RCC 7860 (cell line): ENCODE measurements at regions not wholly inside any gene's neighbourhood (a gene's known extent, or its start where the extent isn't known, plus 50 kb on each side); places are given as distances from the start of the nearest gene placed in this dataset.

ENCODE experiments used
- DNase-seq: peaks from one replicate; pipeline ENCODE4 v3.0.0-alpha.2; 2015; ENCODE audit warnings: low spot score
- FAIRE-seq: peaks from 2 replicates; lab custom pipeline; 2012; peaks lifted over from hg19 to GRCh38; lab: Jason Lieb, UNC

DNA sequence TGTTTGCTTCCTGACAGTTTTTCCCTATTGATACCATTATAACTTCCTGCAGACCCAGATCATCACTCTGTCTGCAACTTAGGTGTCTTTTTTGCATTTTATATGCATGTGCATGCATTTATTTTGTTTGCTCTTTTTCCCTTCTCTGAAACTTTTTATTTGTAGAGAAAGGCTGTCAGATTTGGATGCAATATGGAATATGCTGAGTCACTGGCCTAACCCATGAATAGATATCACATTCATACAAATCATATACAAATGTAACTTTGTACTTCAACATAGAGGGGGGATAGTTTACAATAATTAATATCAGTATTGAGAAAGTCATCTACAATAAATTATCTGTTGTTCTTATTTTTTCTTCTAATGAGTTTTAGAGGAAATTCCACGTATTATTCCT is 1465.0 kb downstream of the EFNB2 start:
- no peak for FAIRE-seq
- no peak for DNase-seq

GRCh38 chr13:105069106-105069505 is 1466.4 kb downstream of the EFNB2 start:
- DNase-seq (no peak), FAIRE-seq (no peak)

GRCh38 chr13:105063676-105064075 is 1471.8 kb downstream of the EFNB2 start:
- FAIRE-seq (no peak), DNase-seq (no peak)

DNA sequence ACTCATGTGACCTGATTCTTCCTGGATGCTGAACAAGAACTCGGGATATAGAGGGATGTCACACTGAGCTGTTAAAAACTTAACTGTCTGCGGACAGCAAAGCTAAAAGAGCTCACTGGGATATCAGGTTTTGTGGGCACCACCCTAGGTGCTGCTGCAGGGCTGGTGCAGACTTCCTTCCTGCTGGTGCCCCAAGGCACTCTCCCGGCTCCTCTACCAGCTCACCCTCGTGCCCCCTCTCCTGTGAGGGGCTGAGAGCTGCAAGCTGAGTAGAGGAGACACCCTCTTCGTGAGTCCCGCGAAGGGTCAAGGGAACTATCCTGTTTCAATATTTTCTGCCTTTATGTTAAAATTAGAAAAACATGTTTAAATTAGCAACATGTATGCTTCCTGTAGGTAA is 1475.7 kb downstream of the EFNB2 start:
- FAIRE-seq (no peak), DNase-seq (no peak)

GRCh38 chr13:105058517-105058916 is 1476.9 kb downstream of the EFNB2 start:
- no peak for DNase-seq
- FAIRE-seq, result no peak

- DNase-seq (no peak), FAIRE-seq (no peak)
Measured at GRCh38 chr13:105052711-105053110, 1482.8 kb downstream of the EFNB2 start.

DNA sequence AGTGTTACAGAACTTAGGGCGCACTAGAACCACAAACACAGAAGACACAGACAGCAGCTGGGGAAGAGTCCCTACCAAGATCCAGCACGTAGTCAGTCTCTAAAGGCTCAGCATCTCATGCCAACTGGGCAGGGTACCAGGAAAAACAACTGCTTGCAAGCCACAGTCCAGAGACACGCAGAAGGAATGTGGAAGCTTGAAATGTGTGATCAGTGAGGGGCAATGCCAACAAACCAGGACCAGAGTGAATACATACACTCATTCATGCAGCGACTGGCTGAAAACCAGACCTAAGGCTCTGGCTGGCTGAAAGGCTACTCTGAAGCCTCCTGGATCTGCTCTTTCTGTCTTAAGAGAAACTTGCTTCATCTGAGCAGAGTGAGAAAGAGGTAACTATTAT is 1484.8 kb downstream of the EFNB2 start:
- no peak for FAIRE-seq
- no peak for DNase-seq

GRCh38 chr13:105048677-105049076 is 1486.8 kb downstream of the EFNB2 start:
- DNase-seq, result no peak
- no peak for FAIRE-seq

GRCh38 chr13:105047676-105048295 is 1487.7 kb downstream of the EFNB2 start:
- DNase-seq (no peak), FAIRE-seq (no peak)

DNA sequence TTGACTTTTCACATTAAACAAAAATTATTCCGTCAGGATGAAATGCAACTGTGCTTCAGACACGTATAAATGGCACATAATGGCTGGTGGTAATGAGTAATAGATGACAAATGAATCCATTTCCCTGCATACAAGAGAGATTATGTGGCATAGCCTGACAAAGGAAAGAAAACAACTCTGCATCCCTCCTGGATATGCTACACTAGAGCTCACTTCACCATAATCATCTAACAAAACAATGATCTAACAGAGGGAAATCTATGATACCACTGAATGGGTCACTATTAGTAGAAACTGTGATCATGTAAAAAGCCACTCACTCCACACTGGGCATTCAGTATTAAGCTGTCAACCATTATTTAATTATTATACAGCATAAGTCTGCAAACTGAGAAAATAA is 1498.4 kb downstream of the EFNB2 start:
- DNase-seq (peak; percentile 20), FAIRE-seq (no peak)

- DNase-seq, result no peak
Measured at GRCh38 chr13:105035092-105035491, 1500.4 kb downstream of the EFNB2 start.

GRCh38 chr13:105033999-105034398 is 1501.5 kb downstream of the EFNB2 start:
- DNase-seq (no peak), FAIRE-seq (no peak)

More at GRCh38 chr13:105035092-105035491, 1500.4 kb downstream of the EFNB2 start:
- FAIRE-seq, result no peak

- DNase-seq, result no peak
- no peak for FAIRE-seq
Measured at GRCh38 chr13:105031306-105031705, 1504.2 kb downstream of the EFNB2 start.

DNA sequence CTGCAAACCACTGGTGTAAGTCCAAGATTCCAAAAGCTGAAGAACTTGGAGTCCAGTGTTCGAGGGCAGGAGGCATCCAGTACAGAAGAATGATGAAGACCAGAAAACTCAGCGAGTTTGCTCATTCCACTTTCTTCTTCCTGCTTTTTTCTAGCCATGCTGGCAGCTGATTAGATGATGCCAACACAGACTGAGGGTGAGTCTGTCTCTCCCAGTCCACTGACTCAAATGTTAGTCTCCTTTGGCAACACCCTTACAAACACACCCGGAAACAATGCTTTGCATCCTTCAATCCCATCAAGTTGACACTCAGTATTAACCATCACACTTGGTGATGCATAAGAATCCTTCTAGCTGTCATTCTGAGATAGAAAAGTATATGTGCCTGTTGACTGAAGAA is 1504.6 kb downstream of the EFNB2 start:
- no peak for FAIRE-seq

DNA sequence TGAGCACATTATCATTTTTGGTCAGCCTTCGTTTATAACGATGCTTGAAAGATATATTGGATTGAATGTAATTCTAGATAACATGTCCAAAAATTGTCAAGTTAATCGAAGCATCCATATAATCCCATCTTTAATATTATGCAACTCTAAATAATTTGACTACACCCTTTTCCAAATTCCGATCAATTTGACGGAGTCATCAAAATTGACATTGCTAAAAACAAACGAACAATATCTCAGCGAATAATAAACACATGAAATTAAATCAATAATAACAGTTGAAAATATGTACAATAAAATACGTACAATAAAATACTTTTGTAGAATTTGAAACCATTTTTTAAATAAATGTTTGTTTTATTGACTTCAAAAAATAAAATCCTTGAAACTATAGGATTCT is 1516.4 kb downstream of the EFNB2 start:
- DNase-seq (no peak), FAIRE-seq (no peak)

More for the DNA sequence above, 1504.6 kb downstream of the EFNB2 start:
- no peak for DNase-seq

DNA sequence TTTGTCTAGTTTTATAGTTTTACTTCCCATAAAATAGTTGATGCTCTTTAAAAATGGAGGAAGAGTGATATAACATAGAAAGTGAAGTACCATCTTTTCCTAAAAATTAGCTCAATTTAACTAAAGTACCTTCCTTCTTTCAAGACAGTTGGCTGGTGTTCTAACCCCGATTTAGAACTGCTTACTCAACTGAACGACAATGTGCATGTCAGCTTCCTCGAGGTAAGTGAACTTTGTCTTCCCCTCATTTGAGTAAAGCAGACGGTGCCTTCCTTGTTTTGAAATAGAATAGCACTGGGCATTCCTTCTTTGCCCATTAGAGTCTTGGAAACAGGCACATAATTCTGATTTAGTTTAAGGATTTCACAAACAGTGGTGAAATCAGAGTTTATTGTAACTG is 1519.2 kb downstream of the EFNB2 start:
- FAIRE-seq, result no peak
- no peak for DNase-seq

- DNase-seq (no peak), FAIRE-seq (no peak)
Measured at GRCh38 chr13:105008604-105009003, 1526.9 kb downstream of the EFNB2 start.

GRCh38 chr13:105007166-105007808 is 1528.2 kb downstream of the EFNB2 start:
- DNase-seq, result no peak
- FAIRE-seq, result peak; percentile 77

DNA sequence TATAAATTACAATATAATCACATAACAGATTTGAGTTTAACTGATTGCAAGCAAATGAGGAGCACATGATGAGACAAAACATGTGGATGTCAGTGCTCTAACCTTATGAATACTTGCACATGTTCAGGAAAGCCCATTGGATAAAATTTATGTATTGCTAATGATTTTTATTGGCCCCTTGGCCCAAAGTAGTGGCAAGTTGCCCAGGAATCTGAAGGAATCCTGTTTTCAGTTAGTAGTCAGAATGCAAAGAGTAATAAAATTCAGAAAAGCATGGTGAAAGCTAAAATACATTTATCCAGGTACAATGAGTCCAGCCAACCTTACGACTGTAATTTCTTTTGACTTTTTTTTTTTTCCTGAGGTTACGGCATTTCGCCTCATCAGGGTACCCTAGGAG is 1539.4 kb downstream of the EFNB2 start:
- FAIRE-seq, result no peak
- no peak for DNase-seq

GRCh38 chr13:104993708-104994107 is 1541.8 kb downstream of the EFNB2 start:
- no peak for DNase-seq
- no peak for FAIRE-seq

GRCh38 chr13:104987621-104988020 is 1547.8 kb downstream of the EFNB2 start:
- DNase-seq (no peak), FAIRE-seq (no peak)

DNA sequence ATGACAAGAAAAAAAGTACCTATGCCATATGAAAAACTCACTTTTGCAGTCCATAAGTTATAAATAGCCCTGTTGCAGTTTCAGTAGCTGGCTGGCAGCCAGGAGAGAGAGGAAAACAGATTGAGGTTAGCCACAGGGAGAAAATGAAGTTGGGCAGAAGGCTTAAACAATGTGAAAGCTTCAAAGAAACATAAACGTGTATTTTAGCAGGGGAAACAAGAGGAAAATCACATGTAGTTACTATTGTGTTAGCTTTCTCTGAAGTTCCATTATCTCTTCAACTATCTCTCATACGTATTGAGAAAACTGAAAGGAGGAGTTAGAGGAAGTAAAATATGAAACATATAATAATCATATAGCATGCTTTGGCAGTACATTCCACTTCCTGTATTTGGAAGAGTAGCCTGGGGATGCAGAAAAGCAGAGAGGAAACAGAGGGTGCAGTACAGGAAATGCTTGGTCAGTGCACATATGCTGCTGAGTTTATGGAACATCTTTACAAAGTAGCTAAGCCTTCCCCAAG is 1551.1 kb downstream of the EFNB2 start:
- FAIRE-seq, result no peak

GRCh38 chr13:104983601-104984000 is 1551.9 kb downstream of the EFNB2 start:
- no peak for FAIRE-seq

More for the DNA sequence above, 1551.1 kb downstream of the EFNB2 start:
- DNase-seq, result no peak

More at GRCh38 chr13:104983601-104984000, 1551.9 kb downstream of the EFNB2 start:
- no peak for DNase-seq
